Right atrium auricular region (tissue), 2 donors: ENCODE measurements at regions not wholly inside any gene's neighbourhood (a gene's known extent, or its start where the extent isn't known, plus 50 kb on each side); places are given as distances from the start of the nearest gene placed in this dataset.

Experiments used
- DNase-seq: peaks from one replicate; pipeline ENCODE4 v3.0.0-alpha.2; 2019; ENCODE audit warnings: low spot score
- H3K27ac ChIP-seq, 2 donors: fragments of 200-600 bp; sonication (generic); 1 replicate in 1 of 2; 2 replicates in 1 of 2; pipeline ENCODE4 v1.5.1; 2016 to 2019
- H3K27me3 ChIP-seq, 2 donors: fragments of 200-600 bp; sonication (generic); one replicate each; pipeline versions ENCODE4 v1.5.1 to v1.6.0; 2017 to 2019
- H3K36me3 ChIP-seq: fragments of 200-600 bp; sonication (generic); one replicate; pipeline ENCODE4 v1.5.1; 2016
- H3K4me1 ChIP-seq, 2 donors: fragments of 200-600 bp; sonication (generic); one replicate each; pipeline versions ENCODE4 v1.5.1 to v1.6.0; 2017 to 2019
- H3K4me3 ChIP-seq, 2 donors: fragments of 200-600 bp; sonication (generic); 1 replicate in 1 of 2; 2 replicates in 1 of 2; pipeline ENCODE4 v1.5.1; 2017 to 2019; ENCODE audit warnings: mild to moderate bottlenecking in 1 of 2, moderate library complexity in 1 of 2
- H3K9me3 ChIP-seq, 2 donors: fragments of 200-600 bp; sonication (generic); one replicate each; pipeline ENCODE4 v1.5.1; 2019
- CTCF ChIP-seq, 2 donors: fragments of 200-600 bp; sonication (generic); IDR thresholded peaks; one replicate each; pipeline ENCODE4 v1.5.1; 2019; ENCODE audit warnings: antibody characterized with exemption in 2 of 2

DNA sequence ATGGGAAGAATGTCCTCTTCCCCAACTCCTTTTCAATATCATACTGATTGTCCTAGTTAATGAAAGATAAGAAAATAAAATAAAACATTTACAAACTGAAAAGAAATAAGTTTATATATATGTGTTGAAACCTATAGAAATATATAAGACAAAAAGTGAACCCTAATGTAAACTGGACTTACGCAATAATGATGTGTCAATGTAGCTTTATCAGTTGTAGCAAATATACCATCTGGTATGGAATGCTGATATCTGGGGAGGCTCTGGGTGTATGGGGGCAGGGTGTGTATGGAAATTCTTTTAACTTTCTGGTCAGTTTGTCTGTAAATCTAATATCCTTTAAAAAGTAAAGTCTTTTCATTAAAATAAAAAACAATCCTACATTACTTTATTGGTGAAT, 603.9 kb downstream of the DMRTA1 start:
- H3K4me3 ChIP-seq: no peak overlapping the region
- no peaks in the 10 kb centered on the region for H3K4me1 ChIP-seq
- no peaks in the 10 kb centered on the region for H3K36me3 ChIP-seq
- H3K27ac ChIP-seq: no peak overlapping the region
- H3K27me3 ChIP-seq: no peaks in the 10 kb centered on the region
- no peak for TF ChIP-seq CTCF (IDR thresholded peaks at IDR 0.05)
- no peak for DNase-seq
- no peaks in the 10 kb centered on the region for H3K9me3 ChIP-seq

DNA sequence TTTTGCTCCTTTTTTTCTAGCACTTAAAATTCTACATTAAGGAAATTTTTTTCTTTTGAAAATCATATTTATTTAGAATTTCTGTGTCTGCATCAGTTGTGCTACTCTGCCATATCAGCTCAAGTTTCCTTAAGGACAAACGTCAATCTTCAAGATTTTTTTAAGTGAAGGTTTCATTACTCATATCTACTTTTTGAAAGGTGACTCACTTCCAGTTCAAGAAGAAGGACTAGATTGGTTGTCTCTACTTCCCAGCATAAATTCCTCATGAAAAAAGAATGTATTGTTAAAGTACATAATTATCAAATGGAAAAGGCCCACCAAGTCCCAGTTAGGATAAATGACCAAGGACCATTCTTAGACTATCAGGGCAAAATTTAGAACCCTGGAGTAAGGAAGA, 626.5 kb downstream of the DMRTA1 start:
- Histone ChIP-seq H3K36me3 (no peaks in the 10 kb centered on the region), H3K27me3 (no peaks in the 10 kb centered on the region), H3K4me3 (no peak overlapping the region), H3K4me1 (no peaks in the 10 kb centered on the region), H3K9me3 (no peaks in the 10 kb centered on the region), H3K27ac (no peak overlapping the region)
- no peak for TF ChIP-seq CTCF (IDR thresholded peaks at IDR 0.05)
- DNase-seq: no peak

DNA sequence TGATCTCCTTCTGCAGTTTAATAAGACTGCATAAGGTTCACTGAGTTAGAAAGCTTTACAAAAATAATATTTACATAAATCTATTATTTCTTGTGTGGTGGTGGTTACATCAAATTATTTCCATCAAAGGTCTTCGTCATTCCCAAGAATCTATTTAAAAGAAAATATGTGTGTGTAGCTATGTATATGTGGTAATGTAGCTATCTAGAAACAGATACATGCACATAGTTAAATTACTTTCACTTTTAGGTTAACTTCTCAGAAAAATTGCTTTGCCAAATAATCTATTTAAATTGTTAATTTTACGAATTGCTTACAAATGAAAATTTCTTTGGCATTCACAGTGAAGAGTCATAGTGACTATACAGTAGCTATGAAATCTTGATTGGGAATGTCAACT, 633.2 kb downstream of the DMRTA1 start:
- TF ChIP-seq CTCF (IDR thresholded peaks at IDR 0.05): no peak
- H3K27me3 ChIP-seq: no peaks in the 10 kb centered on the region
- H3K36me3 ChIP-seq: no peaks in the 10 kb centered on the region
- no peak overlapping the region for H3K4me3 ChIP-seq
- H3K27ac ChIP-seq: no peak overlapping the region
- H3K9me3 ChIP-seq: no peaks in the 10 kb centered on the region
- no peaks in the 10 kb centered on the region for H3K4me1 ChIP-seq
- no peak for DNase-seq

DNA sequence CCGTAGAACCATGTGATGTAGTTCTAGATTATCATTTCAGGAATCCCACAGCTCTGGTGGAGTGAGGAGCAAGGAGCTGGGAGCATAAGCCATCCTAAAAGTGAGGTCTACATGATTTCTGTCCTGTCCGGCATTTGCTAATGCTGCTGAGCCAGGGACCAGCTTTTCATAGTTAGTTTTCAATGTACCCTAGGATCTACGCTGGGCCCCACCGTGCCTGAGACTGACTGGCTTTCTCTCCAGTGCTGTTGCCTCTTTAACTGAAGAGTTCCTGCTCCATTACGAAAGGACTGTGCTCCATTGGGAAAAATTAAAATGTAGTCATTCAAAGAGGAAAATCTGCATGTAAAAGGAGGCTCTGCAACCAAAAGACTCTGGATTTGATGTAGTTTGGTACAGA, 634.8 kb downstream of the DMRTA1 start:
- Histone ChIP-seq H3K9me3 (no peaks in the 10 kb centered on the region), H3K27ac (no peak overlapping the region), H3K36me3 (no peaks in the 10 kb centered on the region), H3K27me3 (no peaks in the 10 kb centered on the region), H3K4me3 (no peak overlapping the region), H3K4me1 (no peaks in the 10 kb centered on the region)
- no peak for DNase-seq
- TF ChIP-seq CTCF (IDR thresholded peaks at IDR 0.05): no peak

DNA sequence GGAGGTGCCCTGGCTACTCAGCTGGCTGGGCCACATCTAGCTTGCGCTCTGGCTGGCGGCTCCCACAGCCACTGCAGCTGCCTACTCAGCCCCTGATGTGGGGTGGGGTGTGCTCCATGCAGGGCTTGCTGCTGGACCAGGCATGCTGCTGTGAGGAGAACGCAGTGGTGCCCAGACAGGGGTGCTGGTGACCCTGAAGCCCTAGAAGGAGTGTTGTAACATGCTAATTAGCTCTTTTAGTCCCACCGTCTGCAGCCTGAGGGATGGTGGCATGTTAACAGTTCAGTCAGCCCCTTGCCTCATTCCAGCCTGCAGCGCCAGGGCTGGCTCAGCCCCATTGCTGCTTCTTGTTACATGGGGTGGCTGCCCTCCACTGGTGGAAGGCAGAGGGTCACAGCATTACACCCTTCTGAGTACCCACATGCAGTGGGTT, 642.3 kb downstream of the DMRTA1 start:
- DNase-seq: no peak
- H3K27me3 ChIP-seq: no peaks in the 10 kb centered on the region
- H3K4me1 ChIP-seq: no peaks in the 10 kb centered on the region
- no peaks in the 10 kb centered on the region for H3K36me3 ChIP-seq
- no peak overlapping the region for H3K4me3 ChIP-seq
- no peaks in the 10 kb centered on the region for H3K9me3 ChIP-seq
- H3K27ac ChIP-seq: no peak overlapping the region
- no peak for TF ChIP-seq CTCF (IDR thresholded peaks at IDR 0.05)

DNA sequence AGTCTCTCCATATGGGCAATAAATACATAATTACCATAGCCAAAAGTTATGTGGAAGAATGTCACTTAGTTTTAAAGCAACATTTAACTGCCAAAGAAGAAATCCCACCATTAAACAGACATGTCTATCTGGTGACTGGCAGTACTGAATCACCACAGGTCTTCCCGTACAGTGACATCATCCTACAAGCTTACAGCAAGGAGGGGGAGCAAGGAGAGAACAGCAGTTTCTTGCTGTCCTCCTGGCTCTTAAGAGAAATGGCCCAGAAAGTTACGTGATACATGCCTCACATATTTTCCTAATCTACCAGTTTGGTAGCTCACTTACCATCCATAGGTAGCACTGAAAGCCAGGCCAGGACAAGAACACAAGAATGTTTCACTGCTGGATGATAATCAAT, 671.0 kb downstream of the DMRTA1 start:
- H3K27ac ChIP-seq: no peak overlapping the region
- DNase-seq: no peak
- H3K4me1 ChIP-seq: no peaks in the 10 kb centered on the region
- no peaks in the 10 kb centered on the region for H3K9me3 ChIP-seq
- no peak for TF ChIP-seq CTCF (IDR thresholded peaks at IDR 0.05)
- no peaks in the 10 kb centered on the region for H3K36me3 ChIP-seq
- H3K27me3 ChIP-seq: no peaks in the 10 kb centered on the region
- no peak overlapping the region for H3K4me3 ChIP-seq
